Adrenal gland (tissue), 5 donors: ENCODE measurements at regions not wholly inside any gene's neighbourhood (a gene's known extent, or its start where the extent isn't known, plus 50 kb on each side); places are given as distances from the start of the nearest gene placed in this dataset.

Experiments used
- CTCF ChIP-seq, 6 experiments: fragments of 450-650 bp in 4 of 6; fragments of 200-600 bp in 2 of 6; sonication (generic) in 1 of 6; IDR thresholded peaks; 1 replicate in 5 of 6; 2 replicates in 1 of 6; pipeline versions ENCODE4 v1.5.1 to v1.8.0; 2016 to 2021; ENCODE audit warnings: antibody characterized with exemption in 6 of 6, mild to moderate bottlenecking in 2 of 6, moderate library complexity in 1 of 6
- POLR2A ChIP-seq, 2 donors: fragments of 450-650 bp; IDR thresholded peaks; one replicate each; pipeline ENCODE4 v1.6.1; 2017; ENCODE audit warnings: antibody characterized with exemption in 2 of 2, mild to moderate bottlenecking in 2 of 2, moderate library complexity in 1 of 2
- donor health status: DM: no; HTN: no; CAD: no.

DNA sequence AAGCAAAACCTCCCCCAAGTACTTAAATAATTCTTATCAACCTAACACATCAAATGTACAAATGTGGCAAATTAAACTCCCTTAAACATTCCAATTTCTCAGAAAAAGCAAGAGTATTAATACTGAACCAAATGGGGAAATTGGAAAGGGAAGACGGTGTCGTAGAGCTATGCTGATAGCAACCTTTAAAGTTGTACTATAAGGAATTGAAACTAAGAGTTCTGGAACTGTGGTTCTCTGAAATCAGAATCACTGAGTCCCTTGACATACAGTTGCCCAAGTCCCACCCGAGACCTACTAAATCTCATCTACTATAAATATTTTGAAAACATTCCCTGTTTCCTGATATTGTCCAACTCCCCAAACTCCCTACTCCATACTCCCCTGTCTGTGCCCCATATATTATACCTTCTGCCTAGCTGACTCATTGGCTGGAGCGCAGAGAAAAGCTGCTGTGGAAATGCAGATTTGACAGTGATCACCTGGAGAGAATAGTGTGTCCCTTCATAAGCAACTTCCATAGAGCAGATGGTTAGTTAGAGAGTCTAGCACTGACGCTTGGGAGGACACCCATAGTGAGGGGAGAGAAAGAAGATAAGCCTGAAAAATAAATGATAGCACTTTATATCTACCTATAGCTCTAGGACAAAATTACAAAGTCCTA, 51.4 kb upstream of the ITM2B start:
- no peak for TF ChIP-seq POLR2A (IDR thresholded peaks at IDR 0.05)
- TF ChIP-seq CTCF (IDR thresholded peaks at IDR 0.05): no peak
